ENCODE measurements at regions not wholly inside any gene's neighbourhood (a gene's known extent, or its start where the extent isn't known, plus 50 kb on each side); places are given as distances from the start of the nearest gene placed in this dataset.

DNA sequence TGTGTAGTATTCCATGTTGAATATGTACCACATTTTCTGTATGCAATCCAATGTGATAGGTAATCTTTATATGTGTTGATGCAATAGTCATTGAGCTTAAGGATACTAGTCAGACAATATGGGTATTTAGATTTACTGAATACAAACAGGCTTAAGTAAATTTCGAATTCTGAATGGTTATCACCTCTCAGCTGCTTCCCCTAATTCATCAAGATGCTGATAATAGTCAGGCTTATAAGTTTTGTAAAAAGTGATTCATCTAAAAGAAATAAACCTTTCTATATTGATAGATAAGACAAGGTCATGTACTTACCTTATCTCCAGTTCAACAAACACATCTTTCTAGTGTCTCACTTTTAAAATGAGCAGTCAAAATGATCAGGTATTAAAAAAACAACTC is 205.5 kb downstream of the CASP12 start:
- intact Hi-C loops (cut with DNase I) = no loop called here
- Histone ChIP-seq H3K27me3 (no peaks in the 10 kb centered on the region), H3K9me3 (no peaks in the 10 kb centered on the region), H3K27ac (no peak overlapping the region), H3K4me3 (no peak overlapping the region), H3K4me1 (no peaks in the 10 kb centered on the region), H3K36me3 (no peaks in the 10 kb centered on the region)
- WGBS, 2 donors = 59 to 75% methylated on average over 1 of the region's 1 CpG
- no peak for DNase-seq
- TF ChIP-seq, protein P1, sequence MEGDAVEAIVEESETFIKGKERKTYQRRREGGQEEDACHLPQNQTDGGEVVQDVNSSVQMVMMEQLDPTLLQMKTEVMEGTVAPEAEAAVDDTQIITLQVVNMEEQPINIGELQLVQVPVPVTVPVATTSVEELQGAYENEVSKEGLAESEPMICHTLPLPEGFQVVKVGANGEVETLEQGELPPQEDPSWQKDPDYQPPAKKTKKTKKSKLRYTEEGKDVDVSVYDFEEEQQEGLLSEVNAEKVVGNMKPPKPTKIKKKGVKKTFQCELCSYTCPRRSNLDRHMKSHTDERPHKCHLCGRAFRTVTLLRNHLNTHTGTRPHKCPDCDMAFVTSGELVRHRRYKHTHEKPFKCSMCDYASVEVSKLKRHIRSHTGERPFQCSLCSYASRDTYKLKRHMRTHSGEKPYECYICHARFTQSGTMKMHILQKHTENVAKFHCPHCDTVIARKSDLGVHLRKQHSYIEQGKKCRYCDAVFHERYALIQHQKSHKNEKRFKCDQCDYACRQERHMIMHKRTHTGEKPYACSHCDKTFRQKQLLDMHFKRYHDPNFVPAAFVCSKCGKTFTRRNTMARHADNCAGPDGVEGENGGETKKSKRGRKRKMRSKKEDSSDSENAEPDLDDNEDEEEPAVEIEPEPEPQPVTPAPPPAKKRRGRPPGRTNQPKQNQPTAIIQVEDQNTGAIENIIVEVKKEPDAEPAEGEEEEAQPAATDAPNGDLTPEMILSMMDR (IDR thresholded peaks at IDR 0.05) = no peak
- no peak for TF ChIP-seq POLR2A (IDR thresholded peaks at IDR 0.05)

DNA sequence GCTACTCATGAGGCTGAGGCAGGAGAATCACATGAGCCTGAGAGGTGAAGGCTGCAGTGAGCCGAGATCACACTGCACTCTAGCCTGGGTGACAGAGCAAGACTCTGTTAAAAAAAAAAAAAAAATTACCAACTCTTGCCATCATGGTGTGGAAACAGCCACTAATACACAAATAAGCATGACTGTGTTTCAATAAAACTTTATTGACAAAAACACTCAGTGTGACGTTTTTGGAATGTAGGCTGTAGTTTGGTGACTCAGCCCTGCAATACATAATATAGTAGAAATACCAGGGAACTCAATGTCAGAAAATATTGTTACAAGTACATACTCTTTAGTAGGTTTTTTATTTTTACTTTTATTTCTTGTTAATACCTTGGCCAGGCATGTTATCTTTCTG is 207.1 kb downstream of the CASP12 start:
- Histone ChIP-seq H3K9me3 (no peaks in the 10 kb centered on the region), H3K4me3 (no peak overlapping the region), H3K27ac (no peak overlapping the region), H3K4me1 (no peaks in the 10 kb centered on the region), H3K27me3 (no peaks in the 10 kb centered on the region), H3K36me3 (no peaks in the 10 kb centered on the region)
- WGBS, 2 donors = 73 to 75% methylated on average over 2 of the region's 2 CpGs
- intact Hi-C loops (cut with DNase I) = no loop called here
- no peak for TF ChIP-seq POLR2A (IDR thresholded peaks at IDR 0.05)
- TF ChIP-seq, protein P1 (IDR thresholded peaks at IDR 0.05) = no peak
- DNase-seq = no peak

DNA sequence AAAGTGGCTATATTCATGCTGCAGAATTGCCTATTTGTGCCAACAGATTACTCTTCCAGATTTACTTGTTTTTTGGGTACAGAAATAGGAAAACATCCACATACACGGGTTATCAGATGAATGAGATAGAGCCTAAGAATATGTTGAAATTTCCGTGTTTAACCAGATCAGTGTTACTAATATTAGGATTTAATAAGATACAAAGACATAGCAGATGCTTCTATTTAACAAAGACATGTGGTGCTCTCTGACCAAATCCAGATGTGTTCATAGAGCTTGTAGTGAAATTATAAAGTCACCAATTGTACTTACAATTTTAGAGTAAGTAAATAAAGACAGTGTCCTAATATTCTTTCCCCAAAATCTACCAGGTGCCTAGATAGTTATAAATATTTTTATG is 208.0 kb downstream of the CASP12 start:
- H3K4me3 ChIP-seq = no peak overlapping the region
- H3K4me1 ChIP-seq = no peaks in the 10 kb centered on the region
- no peak overlapping the region for H3K27ac ChIP-seq
- H3K9me3 ChIP-seq = no peaks in the 10 kb centered on the region
- no peaks in the 10 kb centered on the region for H3K36me3 ChIP-seq
- TF ChIP-seq, protein P1 (IDR thresholded peaks at IDR 0.05) = no peak
- TF ChIP-seq POLR2A (IDR thresholded peaks at IDR 0.05) = no peak
- WGBS, 2 donors = 72 to 84% methylated on average over 2 of the region's 2 CpGs
- DNase-seq = no peak
- H3K27me3 ChIP-seq = no peaks in the 10 kb centered on the region
- intact Hi-C loops (cut with DNase I) = no loop called here

DNA sequence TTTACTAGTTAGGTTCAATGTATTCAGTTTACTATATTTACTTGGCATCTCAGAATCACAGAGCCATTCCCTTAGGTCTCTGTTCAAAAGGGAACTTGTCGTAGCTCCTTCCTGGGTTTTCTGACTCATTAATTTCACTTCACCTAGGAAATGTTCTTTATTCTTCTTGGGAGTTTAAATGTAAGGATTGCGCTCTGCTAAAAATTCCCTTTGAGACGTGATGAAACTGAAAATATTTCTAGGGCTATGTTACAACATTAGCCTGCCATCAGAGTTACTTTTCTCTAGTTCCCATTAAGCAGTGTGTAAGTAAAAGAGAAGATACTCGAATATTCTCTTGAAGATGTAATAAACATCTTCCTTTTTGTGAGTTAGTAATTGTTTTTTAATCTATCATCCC is 209.5 kb downstream of the CASP12 start:
- no peak for DNase-seq
- Histone ChIP-seq H3K27me3 (no peaks in the 10 kb centered on the region), H3K9me3 (no peaks in the 10 kb centered on the region), H3K4me3 (no peak overlapping the region), H3K27ac (no peak overlapping the region), H3K4me1 (no peaks in the 10 kb centered on the region), H3K36me3 (no peaks in the 10 kb centered on the region)
- no peak for TF ChIP-seq POLR2A (IDR thresholded peaks at IDR 0.05)
- TF ChIP-seq, protein P1 (IDR thresholded peaks at IDR 0.05) = no peak
- WGBS, 2 donors = 60 to 70% methylated on average over 4 of the region's 4 CpGs
- intact Hi-C loops (cut with DNase I) = no loop called here

DNA sequence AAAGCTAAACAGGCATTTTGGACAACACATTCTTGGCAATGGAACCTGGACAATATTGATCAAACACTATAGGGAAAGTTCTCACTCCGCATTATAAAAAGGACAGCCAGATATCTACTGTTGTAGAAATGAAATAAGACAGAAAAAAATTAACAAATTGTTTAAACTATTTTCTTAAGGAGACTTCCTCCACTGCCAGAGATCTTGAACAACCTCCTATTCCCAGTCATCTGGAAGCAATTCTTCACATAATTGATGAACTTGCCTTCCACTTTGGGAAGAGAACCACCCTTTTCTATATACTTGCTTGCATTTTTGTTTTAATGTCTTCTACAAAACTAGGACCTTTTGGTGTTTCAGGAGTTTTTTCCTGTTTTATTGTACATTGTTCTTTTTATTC is 216.1 kb downstream of the CASP12 start:
- WGBS, 2 donors = 80 to 89% methylated on average over 1 of the region's 1 CpG
- H3K4me3 ChIP-seq = no peak overlapping the region
- H3K4me1 ChIP-seq = peaks cover 0 to 4% (median 0%) of the 10 kb centered on the region in 3 donors
- H3K27me3 ChIP-seq = no peaks in the 10 kb centered on the region
- no peak for DNase-seq
- no peaks in the 10 kb centered on the region for H3K9me3 ChIP-seq
- no peak for TF ChIP-seq POLR2A (IDR thresholded peaks at IDR 0.05)
- TF ChIP-seq, protein P1 (IDR thresholded peaks at IDR 0.05) = no peak
- H3K36me3 ChIP-seq = no peaks in the 10 kb centered on the region
- H3K27ac ChIP-seq = no peak overlapping the region
- intact Hi-C loops (cut with DNase I) = no loop called here
